ENCODE measurements at regions not wholly inside any gene's neighbourhood (a gene's known extent, or its start where the extent isn't known, plus 50 kb on each side); places are given as distances from the start of the nearest gene placed in this dataset.

- DNase-seq = no peak
Measured at GRCh38 chr3:170780471-170780870, 89.5 kb downstream of the RPL22L1 start.

- DNase-seq = no peak
Measured at GRCh38 chr3:170778240-170779217, 91.5 kb downstream of the RPL22L1 start.

GRCh38 chr3:170777564-170777926 is 92.5 kb downstream of the RPL22L1 start:
- DNase-seq = no peak

GRCh38 chr3:170776887-170777563 is 93.0 kb downstream of the RPL22L1 start:
- DNase-seq = no peak

GRCh38 chr3:170773682-170774425 is 96.1 kb downstream of the RPL22L1 start:
- DNase-seq = no peak

- no peak for DNase-seq
Measured at GRCh38 chr3:170772175-170772574, 97.8 kb downstream of the RPL22L1 start.

DNA sequence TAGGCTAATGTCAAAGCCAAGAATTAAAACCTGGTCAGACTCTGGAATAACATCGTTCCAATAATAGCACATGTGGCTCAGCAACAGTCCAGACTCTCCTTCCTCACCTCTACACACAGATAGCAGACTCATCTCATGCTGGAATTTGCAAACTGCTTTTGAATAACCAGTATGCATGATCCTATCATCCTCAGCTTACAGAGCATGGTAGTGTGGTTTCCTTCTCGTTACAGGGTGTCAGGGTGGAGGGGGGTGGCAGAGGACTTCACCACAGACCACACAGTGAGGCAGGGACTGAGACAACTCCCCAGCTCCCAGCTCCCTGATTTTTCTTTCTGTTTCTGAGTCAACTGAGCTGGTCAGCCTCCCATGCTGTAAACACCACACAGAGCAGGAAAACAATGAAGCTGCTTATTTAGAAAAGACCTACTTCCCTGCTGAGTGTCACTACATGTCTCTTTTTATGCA is 101.6 kb downstream of the RPL22L1 start:
- peak; percentile 11 for DNase-seq

DNA sequence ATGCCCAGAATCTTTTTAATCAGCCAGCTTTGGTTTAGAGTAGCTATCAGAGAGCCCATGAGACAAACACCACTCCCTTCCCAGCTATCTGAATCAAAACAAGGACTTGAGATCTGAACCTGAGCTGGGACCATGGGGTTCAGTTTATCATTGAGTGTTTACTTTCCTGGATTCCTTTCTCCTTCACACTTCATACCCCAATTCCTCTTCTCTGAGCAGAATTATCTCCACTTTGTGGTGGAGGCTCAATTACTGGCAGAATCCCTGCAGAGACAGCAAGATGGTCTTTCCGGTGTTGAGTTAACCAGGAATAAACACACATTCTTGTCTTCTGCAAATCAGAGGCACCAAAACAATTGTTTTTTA is 102.4 kb downstream of the RPL22L1 start:
- DNase-seq = no peak

GRCh38 chr3:170766823-170767575 is 103.0 kb downstream of the RPL22L1 start:
- DNase-seq = no peak

DNA sequence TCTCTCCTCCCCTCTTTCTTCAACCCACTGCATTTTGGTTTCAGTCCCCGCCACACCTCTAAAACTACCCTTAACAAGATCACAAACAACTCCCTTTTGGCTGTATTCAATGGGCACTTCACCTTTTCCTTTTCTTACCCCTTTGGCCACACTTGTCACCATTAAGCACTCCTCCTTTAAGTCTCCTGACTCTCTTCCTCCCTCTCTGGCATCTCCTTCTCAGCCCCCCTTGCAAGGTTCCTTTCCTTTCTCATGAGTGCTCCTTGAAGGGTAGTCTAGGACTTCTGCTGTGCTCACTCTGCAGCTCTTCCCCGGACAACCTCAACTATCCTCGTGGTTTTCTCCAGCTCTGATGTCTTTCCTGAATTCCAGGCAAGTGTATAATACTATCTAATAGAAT is 103.7 kb downstream of the RPL22L1 start:
- no peak for DNase-seq

DNA sequence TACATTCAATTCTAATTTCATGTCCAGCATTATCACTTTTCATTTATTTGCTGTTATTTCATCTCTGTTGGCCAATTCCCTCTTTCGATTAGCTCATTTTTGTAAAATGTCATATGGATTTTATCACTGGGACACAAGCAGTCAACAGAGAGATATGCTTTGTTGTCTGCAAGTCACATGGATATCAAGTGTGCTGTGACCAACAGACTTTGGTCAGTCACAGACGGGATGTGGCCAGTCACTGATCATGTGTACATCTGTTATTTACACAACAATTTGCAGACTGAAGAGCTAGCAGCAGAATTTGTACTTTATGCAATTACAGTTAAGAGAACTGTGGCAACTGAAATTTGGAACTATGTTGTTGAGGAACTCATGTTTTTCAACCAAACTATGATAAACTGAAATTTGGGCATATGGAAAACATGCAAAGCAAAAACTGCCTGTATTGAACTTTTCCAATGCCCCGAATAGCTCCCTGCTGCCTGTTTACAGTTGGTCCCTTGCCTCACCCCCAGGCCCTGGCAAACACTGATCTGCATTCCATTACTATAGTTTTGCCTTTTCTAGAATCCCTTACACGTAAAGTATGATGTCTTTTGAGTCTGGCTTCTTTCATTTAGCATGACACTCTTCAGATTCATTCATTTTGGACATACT is 104.4 kb downstream of the RPL22L1 start:
- no peak for DNase-seq

DNA sequence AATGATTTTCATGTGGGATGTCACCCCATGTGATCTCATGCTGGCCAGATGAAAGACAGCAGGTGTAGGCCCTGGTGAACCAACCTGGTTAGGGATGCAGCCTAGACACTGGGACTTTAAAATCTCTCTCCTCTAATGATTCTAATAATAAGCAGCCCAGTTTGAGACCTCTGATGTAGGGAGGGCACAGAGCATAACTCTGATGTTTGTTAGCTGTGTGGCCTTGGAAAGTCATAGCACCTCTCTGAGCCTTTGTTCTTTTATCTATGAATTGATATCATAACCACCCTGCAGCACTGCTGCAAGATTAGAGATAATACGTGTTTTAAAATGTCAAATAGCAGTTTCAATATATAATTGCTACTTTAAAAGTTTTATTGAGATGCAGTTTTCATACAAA is 106.0 kb downstream of the RPL22L1 start:
- no peak for DNase-seq

- no peak for DNase-seq
Measured at GRCh38 chr3:170762064-170762463, 107.9 kb downstream of the RPL22L1 start.

- no peak for DNase-seq
Measured at GRCh38 chr3:170761103-170761502, 108.9 kb downstream of the RPL22L1 start.

- DNase-seq = no peak
Measured at GRCh38 chr3:170760174-170760526, 109.8 kb downstream of the RPL22L1 start.

DNA sequence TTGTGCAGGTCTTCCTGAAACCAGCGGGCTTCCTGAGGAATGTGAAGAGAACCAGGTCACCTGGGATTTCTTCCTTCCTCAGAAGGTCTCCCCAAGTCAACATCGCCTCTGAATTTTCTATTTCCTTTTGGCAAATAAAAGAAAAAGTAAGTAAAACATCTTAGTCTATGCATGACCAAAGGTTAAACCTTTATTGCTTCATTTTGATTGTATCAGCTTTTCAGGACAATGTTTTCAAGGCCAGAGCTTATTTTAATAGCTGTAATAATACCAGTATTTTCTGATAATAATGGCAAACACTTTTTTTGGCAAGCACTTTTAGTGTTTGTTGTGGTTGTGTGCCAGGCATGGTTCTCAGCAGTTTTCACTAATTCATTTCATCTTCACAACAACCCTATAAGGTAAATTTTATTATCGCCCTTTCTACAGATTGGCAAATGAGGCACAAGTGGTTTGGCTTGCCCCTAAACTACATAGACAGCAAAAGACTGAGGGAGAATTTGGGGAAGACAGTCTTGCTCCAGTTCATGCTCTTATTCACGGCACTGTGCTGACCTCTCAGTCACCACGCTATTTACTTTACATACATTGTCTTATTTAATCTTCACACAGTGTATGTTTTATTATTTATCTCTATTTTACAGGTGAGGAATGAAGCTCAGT is 110.4 kb downstream of the RPL22L1 start:
- DNase-seq = no peak

DNA sequence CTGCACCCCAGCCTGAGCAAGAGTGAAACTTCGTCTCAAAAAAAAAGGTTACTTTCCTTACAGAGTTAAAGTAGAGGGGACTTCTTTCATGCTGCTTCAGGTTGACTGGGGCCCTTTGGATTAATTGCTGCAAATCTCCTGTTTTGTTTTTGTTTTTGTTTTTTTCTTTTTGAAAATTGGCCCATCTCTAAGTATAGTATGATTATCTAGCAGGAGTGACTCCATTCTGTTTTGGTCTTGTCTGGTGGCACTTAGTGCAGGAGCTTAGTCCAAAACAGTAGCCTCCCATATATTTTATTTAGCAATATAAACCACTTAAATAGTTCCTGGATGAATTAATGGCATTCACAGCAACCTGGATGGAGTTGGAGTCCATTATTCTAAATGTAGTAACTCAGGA is 113.0 kb downstream of the RPL22L1 start:
- DNase-seq = no peak

GRCh38 chr3:170754311-170754693 is 115.7 kb downstream of the RPL22L1 start:
- no peak for DNase-seq

DNA sequence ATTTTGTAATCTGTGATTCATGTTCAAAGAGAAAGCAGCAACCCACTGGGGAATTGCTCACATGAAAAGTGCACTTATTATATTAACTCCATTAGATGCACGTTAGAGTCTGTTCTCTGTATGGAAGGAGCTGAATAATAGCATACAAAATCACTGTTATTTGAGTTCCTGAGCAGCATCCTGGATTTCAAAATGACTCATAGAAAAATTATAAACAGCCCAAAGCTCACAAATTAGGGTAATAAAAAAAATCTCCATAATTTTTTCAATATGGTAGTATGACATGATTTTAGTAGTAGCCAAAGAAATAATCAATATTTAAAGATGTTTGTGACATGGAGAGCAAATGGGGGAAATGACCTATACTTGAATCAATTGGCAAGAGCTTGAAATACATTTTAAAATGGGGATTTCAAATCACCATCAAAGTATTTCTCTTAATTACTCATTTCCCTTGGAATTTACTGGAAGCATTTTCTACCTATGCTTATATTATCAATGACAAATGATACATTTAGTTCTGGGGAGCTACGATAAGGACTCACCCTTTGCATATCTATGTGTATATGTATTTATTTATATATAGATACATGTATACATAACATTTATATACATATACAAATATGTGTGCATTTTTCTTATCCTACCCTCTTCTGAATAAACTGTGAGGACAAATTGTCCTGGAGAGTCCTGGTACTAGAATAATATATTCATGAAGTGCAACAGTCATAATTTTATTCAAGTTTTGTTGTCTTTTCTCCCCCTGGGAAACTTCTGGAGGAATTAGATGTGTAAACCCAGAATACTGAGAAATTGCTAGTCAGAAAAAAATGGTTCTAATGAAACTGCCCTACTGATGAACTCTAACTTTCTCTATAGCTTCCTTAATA is 116.3 kb downstream of the RPL22L1 start:
- no peak for DNase-seq

GRCh38 chr3:170752571-170753155 is 117.3 kb downstream of the RPL22L1 start:
- no peak for DNase-seq

Data from COR-L47 (cell line).